Suprapubic skin (tissue), 3 donors: ENCODE measurements at regions not wholly inside any gene's neighbourhood (a gene's known extent, or its start where the extent isn't known, plus 50 kb on each side); places are given as distances from the start of the nearest gene placed in this dataset.

ENCODE experiments used
- POLR2AphosphoS5 ChIP-seq, 3 donors: sonication (generic); formaldehyde crosslinking; IDR thresholded peaks; one replicate each; pipeline ENCODE4 v1.6.1; 2017; ENCODE audit warnings: antibody characterized with exemption in 3 of 3
- TF ChIP-seq, protein P1 (sequence below), 2 donors: fragments of 200-600 bp in 1 of 2; fragments of 450-650 bp in 1 of 2; sonication (generic) in 1 of 2; IDR thresholded peaks; one replicate each; pipeline ENCODE4 v1.5.1; 2016 to 2019; ENCODE audit warnings: antibody characterized with exemption in 2 of 2, mild to moderate bottlenecking in 1 of 2, moderate library complexity in 1 of 2

- TF ChIP-seq POLR2AphosphoS5 (IDR thresholded peaks at IDR 0.05): no peak
- TF ChIP-seq, protein P1, sequence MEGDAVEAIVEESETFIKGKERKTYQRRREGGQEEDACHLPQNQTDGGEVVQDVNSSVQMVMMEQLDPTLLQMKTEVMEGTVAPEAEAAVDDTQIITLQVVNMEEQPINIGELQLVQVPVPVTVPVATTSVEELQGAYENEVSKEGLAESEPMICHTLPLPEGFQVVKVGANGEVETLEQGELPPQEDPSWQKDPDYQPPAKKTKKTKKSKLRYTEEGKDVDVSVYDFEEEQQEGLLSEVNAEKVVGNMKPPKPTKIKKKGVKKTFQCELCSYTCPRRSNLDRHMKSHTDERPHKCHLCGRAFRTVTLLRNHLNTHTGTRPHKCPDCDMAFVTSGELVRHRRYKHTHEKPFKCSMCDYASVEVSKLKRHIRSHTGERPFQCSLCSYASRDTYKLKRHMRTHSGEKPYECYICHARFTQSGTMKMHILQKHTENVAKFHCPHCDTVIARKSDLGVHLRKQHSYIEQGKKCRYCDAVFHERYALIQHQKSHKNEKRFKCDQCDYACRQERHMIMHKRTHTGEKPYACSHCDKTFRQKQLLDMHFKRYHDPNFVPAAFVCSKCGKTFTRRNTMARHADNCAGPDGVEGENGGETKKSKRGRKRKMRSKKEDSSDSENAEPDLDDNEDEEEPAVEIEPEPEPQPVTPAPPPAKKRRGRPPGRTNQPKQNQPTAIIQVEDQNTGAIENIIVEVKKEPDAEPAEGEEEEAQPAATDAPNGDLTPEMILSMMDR (IDR thresholded peaks at IDR 0.05): no peak
Observed at GRCh38 chr1:113253187-113253586, 137.1 kb upstream of the MAGI3 start.
